ENCODE measurements at regions not wholly inside any gene's neighbourhood (a gene's known extent, or its start where the extent isn't known, plus 50 kb on each side); places are given as distances from the start of the nearest gene placed in this dataset.

DNA sequence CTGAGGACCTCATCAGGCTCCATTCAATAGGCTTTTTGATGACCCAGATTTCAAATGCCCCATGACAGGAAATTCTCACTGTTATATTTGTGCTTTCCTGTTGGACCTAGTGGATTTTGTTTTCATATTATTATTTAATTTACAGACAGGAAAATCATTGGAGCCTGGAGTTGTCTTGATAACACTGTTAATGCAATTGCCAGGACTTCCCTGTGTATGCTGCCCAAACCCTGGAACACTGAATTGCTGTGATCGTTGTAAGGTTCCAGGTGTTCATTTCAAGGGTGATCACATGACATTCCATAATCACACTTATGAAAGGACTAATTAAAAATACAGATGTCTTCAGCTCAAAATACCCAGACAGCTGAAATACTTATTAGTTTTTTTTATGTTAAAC, 783.2 kb downstream of the DHX35 start:
- no peak for TF ChIP-seq POLR2A (IDR thresholded peaks at IDR 0.05; ENCODE audit: low read length)
- no peak for TF ChIP-seq GATA1 (IDR thresholded peaks at IDR 0.05; ENCODE audit: low read depth, low read length)
